ENCODE measurements at regions not wholly inside any gene's neighbourhood (a gene's known extent, or its start where the extent isn't known, plus 50 kb on each side); places are given as distances from the start of the nearest gene placed in this dataset.

- no peak overlapping the region for H3K4me3 ChIP-seq (ENCODE audit: low read depth, low read length)
- H3K36me3 ChIP-seq, result no peaks in the 10 kb centered on the region
- no peak overlapping the region for H3K27ac ChIP-seq
- H3K9me3 ChIP-seq (ENCODE audit: severe bottlenecking), result no peaks in the 10 kb centered on the region
- no peak for TF ChIP-seq CTCF (IDR thresholded peaks at IDR 0.05; ENCODE audit: low read depth, low read length)
- no peak for DNase-seq
- no peaks in the 10 kb centered on the region for H3K27me3 ChIP-seq (ENCODE audit: insufficient read depth, low read depth, severe bottlenecking)
Observed at GRCh38 chr4:149296503-149296902, 519.1 kb downstream of the IQCM start.

GRCh38 chr4:149296084-149296483 lies 519.6 kb downstream of the IQCM start:
- no peaks in the 10 kb centered on the region for H3K27me3 ChIP-seq (ENCODE audit: insufficient read depth, low read depth, severe bottlenecking)
- no peak for DNase-seq

GRCh38 chr4:149294601-149295000 lies 521.0 kb downstream of the IQCM start:
- no peaks in the 10 kb centered on the region for H3K9me3 ChIP-seq (ENCODE audit: severe bottlenecking)
- DNase-seq, result no peak
- no peak overlapping the region for H3K27ac ChIP-seq
- no peak for TF ChIP-seq CTCF (IDR thresholded peaks at IDR 0.05; ENCODE audit: low read depth, low read length)
- H3K27me3 ChIP-seq (ENCODE audit: insufficient read depth, low read depth, severe bottlenecking), result no peaks in the 10 kb centered on the region
- H3K4me3 ChIP-seq (ENCODE audit: low read depth, low read length), result no peak overlapping the region
- no peaks in the 10 kb centered on the region for H3K36me3 ChIP-seq

More at GRCh38 chr4:149296084-149296483, 519.6 kb downstream of the IQCM start:
- TF ChIP-seq CTCF (IDR thresholded peaks at IDR 0.05; ENCODE audit: low read depth, low read length), result no peak
- Histone ChIP-seq H3K27ac (no peak overlapping the region), H3K4me3 (ENCODE audit: low read depth, low read length) (no peak overlapping the region), H3K9me3 (ENCODE audit: severe bottlenecking) (no peaks in the 10 kb centered on the region), H3K36me3 (no peaks in the 10 kb centered on the region)

- no peak for DNase-seq
- Histone ChIP-seq H3K27ac (no peak overlapping the region), H3K4me3 (ENCODE audit: low read depth, low read length) (no peak overlapping the region), H3K27me3 (ENCODE audit: insufficient read depth, low read depth, severe bottlenecking) (no peaks in the 10 kb centered on the region), H3K9me3 (ENCODE audit: severe bottlenecking) (no peaks in the 10 kb centered on the region), H3K36me3 (no peaks in the 10 kb centered on the region)
- TF ChIP-seq CTCF (IDR thresholded peaks at IDR 0.05; ENCODE audit: low read depth, low read length), result no peak
Observed at GRCh38 chr4:149293046-149293649, 522.5 kb downstream of the IQCM start.

GRCh38 chr4:149292425-149293007 lies 523.1 kb downstream of the IQCM start:
- Histone ChIP-seq H3K27ac (no peak overlapping the region), H3K27me3 (ENCODE audit: insufficient read depth, low read depth, severe bottlenecking) (no peaks in the 10 kb centered on the region), H3K9me3 (ENCODE audit: severe bottlenecking) (no peaks in the 10 kb centered on the region), H3K4me3 (ENCODE audit: low read depth, low read length) (no peak overlapping the region), H3K36me3 (no peaks in the 10 kb centered on the region)
- no peak for TF ChIP-seq CTCF (IDR thresholded peaks at IDR 0.05; ENCODE audit: low read depth, low read length)
- DNase-seq, result no peak

GRCh38 chr4:149291463-149291862 lies 524.2 kb downstream of the IQCM start:
- no peak for DNase-seq
- Histone ChIP-seq H3K36me3 (no peaks in the 10 kb centered on the region), H3K27ac (no peak overlapping the region), H3K27me3 (ENCODE audit: insufficient read depth, low read depth, severe bottlenecking) (no peaks in the 10 kb centered on the region), H3K4me3 (ENCODE audit: low read depth, low read length) (no peak overlapping the region), H3K9me3 (ENCODE audit: severe bottlenecking) (no peaks in the 10 kb centered on the region)
- no peak for TF ChIP-seq CTCF (IDR thresholded peaks at IDR 0.05; ENCODE audit: low read depth, low read length)

Measured in WERI-Rb-1 (cell line).